ENCODE measurements at regions not wholly inside any gene's neighbourhood (a gene's known extent, or its start where the extent isn't known, plus 50 kb on each side); places are given as distances from the start of the nearest gene placed in this dataset.

DNA sequence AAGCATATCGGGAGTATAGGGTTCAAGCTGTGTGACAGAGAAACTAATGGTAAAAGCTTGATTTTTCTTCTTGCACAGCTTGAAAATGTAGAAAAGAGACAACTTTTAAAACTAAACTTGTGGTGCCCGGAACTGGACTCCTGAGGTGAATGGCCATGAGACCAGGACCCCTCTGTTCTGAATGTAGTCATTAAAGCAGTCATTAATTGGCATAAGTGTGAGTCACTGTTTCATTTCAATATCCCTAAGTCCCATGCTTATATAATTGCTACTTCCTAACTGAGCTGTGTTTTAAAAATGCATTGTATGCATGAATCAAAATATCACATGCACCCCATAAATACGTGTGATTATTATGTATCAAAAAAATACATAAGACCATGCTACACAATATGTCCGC lies 463.1 kb upstream of the DYNLRB2 start:
- Histone ChIP-seq H3K4ac (ENCODE audit: low read depth in 1 of 2, low read length in 2 of 2) (no peak overlapping the region), H4K91ac (ENCODE audit: low read length) (no peak overlapping the region), H3K9me3 (ENCODE audit: control insufficient read depth, low read length) (no peaks in the 10 kb centered on the region), H3K27me3 (ENCODE audit: control insufficient read depth in 1 of 2, insufficient read depth in 1 of 2, low read length in 2 of 2) (peaks cover 0 to 8% of the 10 kb centered on the region in 2 experiments), H3K14ac (ENCODE audit: low read length in 2 of 2) (no peak overlapping the region), H3K79me1 (replicated peaks; ENCODE audit: low read length, poor library complexity, severe bottlenecking) (no peaks in the 10 kb centered on the region), H4K8ac (ENCODE audit: low read length) (no peak overlapping the region), H3K9ac (ENCODE audit: low read length) (no peak overlapping the region), H2AK5ac (ENCODE audit: low read length, severe bottlenecking) (no peak overlapping the region), H3K36me3 (ENCODE audit: control insufficient read depth in 1 of 2, insufficient read depth in 2 of 2, low read depth in 1 of 2, low read length in 2 of 2) (no peaks in the 10 kb centered on the region), H3K23ac (ENCODE audit: low read length in 2 of 2) (no peak overlapping the region), H2BK5ac (ENCODE audit: low read depth, low read length, poor library complexity, severe bottlenecking) (no peak overlapping the region), H2BK15ac (ENCODE audit: low read depth, poor library complexity, severe bottlenecking) (no peak overlapping the region), H2BK120ac (ENCODE audit: low read depth, low read length) (no peak overlapping the region), H3K4me3 (ENCODE audit: insufficient read depth in 1 of 2, low read depth in 1 of 2, low read length in 2 of 2) (no peak overlapping the region), H3K4me1 (ENCODE audit: control insufficient read depth, insufficient read depth, low read depth, low read length) (peaks cover 1% of the 10 kb centered on the region), H3K27ac (ENCODE audit: low read length, poor library complexity, severe bottlenecking) (no peak overlapping the region), H2BK12ac (ENCODE audit: low read length in 2 of 2) (no peak overlapping the region), H2AFZ (ENCODE audit: low read depth, low read length) (no peak overlapping the region), H3K4me2 (ENCODE audit: low read length, poor library complexity, severe bottlenecking) (no peak overlapping the region), H3K18ac (ENCODE audit: low read depth in 1 of 2, low read length in 2 of 2) (no peak overlapping the region)
- WGBS: 92% methylated on average over 3 of the region's 4 CpGs
- no peak for DNase-seq

DNA sequence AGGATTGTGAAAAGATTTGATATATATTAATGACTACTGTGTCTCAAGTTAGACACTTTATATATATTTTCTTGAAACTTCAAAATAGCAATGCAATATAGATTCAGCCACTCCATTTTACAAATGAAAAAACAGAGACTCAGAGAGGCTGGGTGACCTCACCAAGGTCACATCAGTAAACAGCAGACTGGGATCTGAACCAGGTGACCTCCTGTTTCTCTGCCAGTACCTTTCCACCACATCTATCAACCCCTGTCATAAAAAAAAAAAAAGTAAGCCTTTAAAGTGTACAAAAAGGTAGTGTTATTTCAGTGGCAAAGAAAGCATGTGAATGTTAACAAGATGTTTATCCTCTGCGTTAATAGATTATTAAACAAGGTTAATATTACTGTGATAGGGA lies 466.5 kb upstream of the DYNLRB2 start:
- H2BK120ac ChIP-seq (ENCODE audit: low read depth, low read length): no peak overlapping the region
- no peaks in the 10 kb centered on the region for H3K27me3 ChIP-seq (ENCODE audit: control insufficient read depth in 1 of 2, insufficient read depth in 1 of 2, low read length in 2 of 2)
- no peaks in the 10 kb centered on the region for H3K79me1 ChIP-seq (replicated peaks; ENCODE audit: low read length, poor library complexity, severe bottlenecking)
- no peak overlapping the region for H3K27ac ChIP-seq (ENCODE audit: low read length, poor library complexity, severe bottlenecking)
- no peak overlapping the region for H3K14ac ChIP-seq (ENCODE audit: low read length in 2 of 2)
- H2AFZ ChIP-seq (ENCODE audit: low read depth, low read length): no peak overlapping the region
- no peak overlapping the region for H3K4ac ChIP-seq (ENCODE audit: low read depth in 1 of 2, low read length in 2 of 2)
- no peak overlapping the region for H3K4me3 ChIP-seq (ENCODE audit: insufficient read depth in 1 of 2, low read depth in 1 of 2, low read length in 2 of 2)
- no peak overlapping the region for H3K9ac ChIP-seq (ENCODE audit: low read length)
- H3K23ac ChIP-seq (ENCODE audit: low read length in 2 of 2): no peak overlapping the region
- H2BK15ac ChIP-seq (ENCODE audit: low read depth, poor library complexity, severe bottlenecking): no peak overlapping the region
- H2AK5ac ChIP-seq (ENCODE audit: low read length, severe bottlenecking): no peak overlapping the region
- no peak for DNase-seq
- H4K8ac ChIP-seq (ENCODE audit: low read length): no peak overlapping the region
- no peak overlapping the region for H4K91ac ChIP-seq (ENCODE audit: low read length)
- no peak overlapping the region for H3K4me2 ChIP-seq (ENCODE audit: low read length, poor library complexity, severe bottlenecking)
- peaks cover 5% of the 10 kb centered on the region for H3K9me3 ChIP-seq (ENCODE audit: control insufficient read depth, low read length)
- peaks cover 1% of the 10 kb centered on the region for H3K4me1 ChIP-seq (ENCODE audit: control insufficient read depth, insufficient read depth, low read depth, low read length)
- whole genome bisulfite sequencing: 100% methylated on average over 1 of the region's 1 CpG
- no peak overlapping the region for H2BK5ac ChIP-seq (ENCODE audit: low read depth, low read length, poor library complexity, severe bottlenecking)
- no peak overlapping the region for H2BK12ac ChIP-seq (ENCODE audit: low read length in 2 of 2)
- H3K18ac ChIP-seq (ENCODE audit: low read depth in 1 of 2, low read length in 2 of 2): no peak overlapping the region
- H3K36me3 ChIP-seq (ENCODE audit: control insufficient read depth in 1 of 2, insufficient read depth in 2 of 2, low read depth in 1 of 2, low read length in 2 of 2): no peaks in the 10 kb centered on the region

DNA sequence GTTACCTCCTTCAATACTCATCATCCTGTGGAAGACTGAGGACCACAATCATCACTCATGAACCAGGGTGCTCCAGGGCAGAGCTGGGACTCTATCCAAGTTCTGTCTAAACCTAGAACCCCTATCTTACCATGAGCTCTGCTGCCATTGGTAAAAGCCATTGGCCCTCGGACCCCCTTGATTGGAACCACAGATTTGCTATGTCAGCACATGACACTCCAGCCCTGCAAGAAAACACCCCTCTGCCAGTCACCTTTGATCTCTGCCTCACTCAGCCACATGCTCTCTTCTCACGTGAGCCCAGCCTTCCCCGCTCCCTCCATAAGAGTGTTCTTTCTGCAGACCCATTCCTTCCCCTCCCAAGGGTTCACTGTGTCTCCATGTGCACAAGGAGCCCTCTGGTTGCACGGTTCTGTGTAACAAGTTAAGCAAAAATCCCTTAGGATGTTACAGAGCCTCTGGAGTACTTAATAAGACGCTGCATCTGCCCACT lies 468.8 kb upstream of the DYNLRB2 start:
- no peaks in the 10 kb centered on the region for H3K27me3 ChIP-seq (ENCODE audit: control insufficient read depth in 1 of 2, insufficient read depth in 1 of 2, low read length in 2 of 2)
- WGBS: 78% methylated on average over 5 of the region's 5 CpGs

DNA sequence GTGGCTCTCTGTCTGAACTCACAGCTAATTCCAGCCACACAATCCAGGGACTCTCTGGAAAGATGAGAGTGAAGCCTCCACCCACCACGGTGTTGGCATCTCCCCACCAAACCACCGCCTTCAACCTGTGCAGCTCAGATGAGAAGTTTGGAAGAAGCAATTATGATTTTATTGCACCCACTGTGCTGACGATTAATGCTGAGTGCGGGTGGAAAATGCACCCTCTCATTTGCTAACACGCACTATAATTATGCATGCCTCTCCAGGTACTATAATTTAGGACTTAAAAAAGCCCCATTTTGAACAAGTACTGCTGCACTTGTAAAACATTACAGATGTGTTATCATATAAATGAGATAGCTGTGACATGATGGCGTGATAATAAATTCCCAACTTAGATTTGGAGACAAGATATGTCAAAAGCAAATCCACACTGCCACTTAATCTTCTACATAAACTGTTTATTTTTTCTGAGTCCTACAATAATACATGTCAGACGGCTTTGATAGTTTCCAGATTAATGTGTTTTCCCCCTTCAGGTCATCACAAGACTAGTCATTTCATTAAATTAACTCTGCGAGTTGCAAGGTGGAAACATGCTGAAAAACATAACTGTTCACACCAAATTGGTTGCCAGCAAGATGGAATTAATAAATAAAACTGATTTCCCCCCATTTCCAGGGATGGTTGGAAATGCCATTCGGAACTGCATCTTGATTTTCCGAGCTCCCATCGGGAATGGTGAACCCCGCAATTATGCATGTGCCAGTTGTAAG lies 466.5 kb upstream of the MAF start:
- no peak overlapping the region for H2BK12ac ChIP-seq (ENCODE audit: low read length in 2 of 2)
- H3K9ac ChIP-seq (ENCODE audit: low read length): no peak overlapping the region
- H3K27me3 ChIP-seq (ENCODE audit: control insufficient read depth in 1 of 2, insufficient read depth in 1 of 2, low read length in 2 of 2): no peaks in the 10 kb centered on the region
- no peak overlapping the region for H3K18ac ChIP-seq (ENCODE audit: low read depth in 1 of 2, low read length in 2 of 2)
- no peaks in the 10 kb centered on the region for H3K36me3 ChIP-seq (ENCODE audit: control insufficient read depth in 1 of 2, insufficient read depth in 2 of 2, low read depth in 1 of 2, low read length in 2 of 2)
- H3K4me2 ChIP-seq (ENCODE audit: low read length, poor library complexity, severe bottlenecking): no peak overlapping the region
- H3K4me1 ChIP-seq (ENCODE audit: control insufficient read depth, insufficient read depth, low read depth, low read length): peaks cover 4% of the 10 kb centered on the region
- no peak overlapping the region for H4K8ac ChIP-seq (ENCODE audit: low read length)
- H3K9me3 ChIP-seq (ENCODE audit: control insufficient read depth, low read length): peaks cover 6% of the 10 kb centered on the region
- no peak overlapping the region for H3K23ac ChIP-seq (ENCODE audit: low read length in 2 of 2)
- H2BK15ac ChIP-seq (ENCODE audit: low read depth, poor library complexity, severe bottlenecking): no peak overlapping the region
- H3K14ac ChIP-seq (ENCODE audit: low read length in 2 of 2): no peak overlapping the region
- no peak overlapping the region for H3K4ac ChIP-seq (ENCODE audit: low read depth in 1 of 2, low read length in 2 of 2)
- H3K79me1 ChIP-seq (replicated peaks; ENCODE audit: low read length, poor library complexity, severe bottlenecking): no peaks in the 10 kb centered on the region
- no peak overlapping the region for H2BK120ac ChIP-seq (ENCODE audit: low read depth, low read length)
- 86% methylated on average over 11 of the region's 12 CpGs for WGBS
- no peak overlapping the region for H4K91ac ChIP-seq (ENCODE audit: low read length)
- H2AK5ac ChIP-seq (ENCODE audit: low read length, severe bottlenecking): no peak overlapping the region
- H3K4me3 ChIP-seq (ENCODE audit: insufficient read depth in 1 of 2, low read depth in 1 of 2, low read length in 2 of 2): no peak overlapping the region
- no peak overlapping the region for H2BK5ac ChIP-seq (ENCODE audit: low read depth, low read length, poor library complexity, severe bottlenecking)
- DNase-seq: no peak
- no peak overlapping the region for H2AFZ ChIP-seq (ENCODE audit: low read depth, low read length)
- H3K27ac ChIP-seq (ENCODE audit: low read length, poor library complexity, severe bottlenecking): no peak overlapping the region

More for the DNA sequence above, 468.8 kb upstream of the DYNLRB2 start:
- Histone ChIP-seq H2BK120ac (ENCODE audit: low read depth, low read length) (no peak overlapping the region), H2BK12ac (ENCODE audit: low read length in 2 of 2) (no peak overlapping the region), H2AFZ (ENCODE audit: low read depth, low read length) (no peak overlapping the region), H3K9me3 (ENCODE audit: control insufficient read depth, low read length) (peaks cover 6% of the 10 kb centered on the region), H2BK15ac (ENCODE audit: low read depth, poor library complexity, severe bottlenecking) (no peak overlapping the region), H3K4me2 (ENCODE audit: low read length, poor library complexity, severe bottlenecking) (no peak overlapping the region), H4K91ac (ENCODE audit: low read length) (no peak overlapping the region), H4K8ac (ENCODE audit: low read length) (no peak overlapping the region), H2AK5ac (ENCODE audit: low read length, severe bottlenecking) (no peak overlapping the region), H3K36me3 (ENCODE audit: control insufficient read depth in 1 of 2, insufficient read depth in 2 of 2, low read depth in 1 of 2, low read length in 2 of 2) (no peaks in the 10 kb centered on the region), H3K27ac (ENCODE audit: low read length, poor library complexity, severe bottlenecking) (no peak overlapping the region), H3K79me1 (replicated peaks; ENCODE audit: low read length, poor library complexity, severe bottlenecking) (no peaks in the 10 kb centered on the region), H3K4me1 (ENCODE audit: control insufficient read depth, insufficient read depth, low read depth, low read length) (no peaks in the 10 kb centered on the region), H3K9ac (ENCODE audit: low read length) (no peak overlapping the region), H3K18ac (ENCODE audit: low read depth in 1 of 2, low read length in 2 of 2) (no peak overlapping the region), H3K14ac (ENCODE audit: low read length in 2 of 2) (no peak overlapping the region), H2BK5ac (ENCODE audit: low read depth, low read length, poor library complexity, severe bottlenecking) (no peak overlapping the region), H3K4me3 (ENCODE audit: insufficient read depth in 1 of 2, low read depth in 1 of 2, low read length in 2 of 2) (no peak overlapping the region), H3K4ac (ENCODE audit: low read depth in 1 of 2, low read length in 2 of 2) (no peak overlapping the region), H3K23ac (ENCODE audit: low read length in 2 of 2) (no peak overlapping the region)
- no peak for DNase-seq
